ENCODE measurements at regions not wholly inside any gene's neighbourhood (a gene's known extent, or its start where the extent isn't known, plus 50 kb on each side); places are given as distances from the start of the nearest gene placed in this dataset.

- ATAC-seq = no peak
Measured at GRCh38 chr7:54960517-54960916, 58.3 kb upstream of the EGFR start.

GRCh38 chr7:54961391-54961790, 57.4 kb upstream of the EGFR start:
- no peak for ATAC-seq

GRCh38 chr7:54963155-54963554, 55.7 kb upstream of the EGFR start:
- ATAC-seq = no peak

- ATAC-seq = no peak
Measured at GRCh38 chr7:54964136-54964535, 54.7 kb upstream of the EGFR start.

- ATAC-seq = no peak
Measured at GRCh38 chr7:54967377-54967776, 51.4 kb upstream of the EGFR start.

GRCh38 chr7:54968018-54968417, 50.8 kb upstream of the EGFR start:
- ATAC-seq = no peak

All from activated CD4-positive, CD25-positive, alpha-beta regulatory T cell treated with anti-CD3 and anti-CD28 coated beads, Interleukin-2, amount 50 U/mL, for 24 hours (primary cell).